ENCODE measurements at regions not wholly inside any gene's neighbourhood (a gene's known extent, or its start where the extent isn't known, plus 50 kb on each side); places are given as distances from the start of the nearest gene placed in this dataset.
"Not testable (repeated sequence)": the region's sequence is repeated elsewhere in the genome, so short reads cannot be mapped to it uniquely, and the experiment has no call there.

DNA sequence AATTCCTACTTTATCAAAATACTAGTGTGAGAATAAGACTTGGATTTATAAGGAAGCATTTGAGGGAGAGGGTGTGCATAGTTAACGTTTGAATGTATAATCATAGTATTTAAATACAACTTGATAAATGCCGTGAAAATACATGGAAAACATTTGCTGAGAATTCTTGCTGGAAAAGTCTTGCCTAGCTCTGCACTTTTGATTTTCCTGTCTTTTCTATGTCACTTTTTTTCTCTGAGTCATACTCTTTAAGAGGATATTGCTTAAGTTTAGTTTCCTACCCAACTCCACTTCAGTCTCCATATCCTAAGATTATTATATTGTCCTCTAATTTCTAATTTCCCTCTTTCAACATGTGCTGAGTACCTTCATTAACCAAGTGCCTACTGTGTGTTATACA is 616.6 kb upstream of the SEMA6A start:
- ATAC-seq (no peak), DNase-seq (ENCODE audit: missing footprints) (no peak)
- intact Hi-C loops (cut with DNase I), result no loop called here

DNA sequence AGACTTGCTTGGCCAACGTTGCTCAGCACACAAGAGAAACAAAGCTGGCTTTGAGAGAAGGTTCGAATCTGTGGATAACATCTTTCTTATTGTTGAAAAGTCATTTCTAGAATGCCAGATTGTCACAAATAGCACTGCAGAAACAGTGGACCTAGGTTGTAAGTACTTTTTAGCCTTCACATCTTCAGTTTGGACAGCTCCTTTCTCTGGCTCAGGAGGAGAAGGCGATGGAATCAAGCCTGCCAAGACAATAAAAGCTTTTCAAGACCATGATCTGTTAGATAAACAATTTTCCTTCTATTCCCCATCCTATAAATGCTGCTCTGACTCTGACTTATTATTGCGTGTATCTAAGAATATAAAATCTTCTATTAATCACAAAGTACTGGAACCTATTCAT is 615.2 kb upstream of the SEMA6A start:
- DNase-seq (ENCODE audit: missing footprints) (no peak), ATAC-seq (no peak)
- intact Hi-C loops (cut with DNase I), result no loop called here

GRCh38 chr5:117188211-117188610 is 613.6 kb upstream of the SEMA6A start:
- ATAC-seq, result no peak

GRCh38 chr5:117186751-117187150 is 612.1 kb upstream of the SEMA6A start:
- DNase-seq (ENCODE audit: missing footprints) (no peak), ATAC-seq (no peak)
- intact Hi-C loops (cut with DNase I), result no loop called here

More at GRCh38 chr5:117188211-117188610, 613.6 kb upstream of the SEMA6A start:
- intact Hi-C loops (cut with DNase I), result no loop called here
- DNase-seq (ENCODE audit: missing footprints), result no peak

- intact Hi-C loops (cut with DNase I), result no loop called here
- DNase-seq (ENCODE audit: missing footprints), result no peak
- no peak for ATAC-seq
Measured at GRCh38 chr5:117183326-117183725, 608.7 kb upstream of the SEMA6A start.

DNA sequence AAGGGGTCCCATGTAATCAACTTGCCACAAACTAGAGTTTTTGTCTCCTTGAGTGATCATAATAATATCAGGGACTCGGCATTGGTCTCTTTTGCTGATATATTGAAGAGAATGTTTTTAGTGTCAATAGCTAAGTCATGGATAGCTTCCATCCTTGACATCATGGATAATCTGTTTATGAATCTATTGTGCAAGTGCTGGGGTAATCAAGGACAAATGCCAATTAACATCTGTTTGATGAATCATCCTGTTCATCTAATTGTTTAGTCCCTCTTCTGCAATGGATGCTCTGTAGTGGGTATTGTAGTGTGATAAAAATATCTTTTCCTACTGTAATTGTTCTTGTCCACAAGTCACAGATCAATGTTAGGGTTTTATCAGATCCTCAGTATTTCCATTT is 607.5 kb upstream of the SEMA6A start:
- intact Hi-C loops (cut with DNase I), result no loop called here
- ATAC-seq (no peak), DNase-seq (ENCODE audit: missing footprints) (no peak)

GRCh38 chr5:117177302-117177701 is 602.7 kb upstream of the SEMA6A start:
- intact Hi-C loops (cut with DNase I), result no loop called here
- ATAC-seq (no peak), DNase-seq (ENCODE audit: missing footprints) (no peak)

DNA sequence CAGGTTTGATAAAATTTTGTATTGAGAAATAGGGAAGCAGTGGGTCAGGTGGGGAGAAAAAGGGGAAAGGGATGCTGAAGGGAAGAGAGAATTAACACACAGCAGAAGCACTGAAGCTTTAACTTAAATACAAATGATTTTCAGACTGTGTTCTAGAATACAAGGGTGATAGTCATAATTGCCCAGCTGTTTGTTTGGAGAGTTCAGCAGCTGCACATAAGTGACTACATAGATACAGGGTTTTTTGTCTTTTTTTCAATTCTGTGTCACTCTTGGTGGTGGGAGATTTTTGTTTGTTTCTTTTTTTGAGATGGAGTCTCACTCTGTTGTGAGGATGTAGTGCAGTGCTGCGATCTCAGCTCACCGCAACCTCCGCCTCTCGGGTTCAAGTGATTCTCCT is 590.4 kb upstream of the SEMA6A start:
- intact Hi-C loops (cut with DNase I), result no loop called here
- DNase-seq (ENCODE audit: missing footprints) (no peak), ATAC-seq (no peak)

DNA sequence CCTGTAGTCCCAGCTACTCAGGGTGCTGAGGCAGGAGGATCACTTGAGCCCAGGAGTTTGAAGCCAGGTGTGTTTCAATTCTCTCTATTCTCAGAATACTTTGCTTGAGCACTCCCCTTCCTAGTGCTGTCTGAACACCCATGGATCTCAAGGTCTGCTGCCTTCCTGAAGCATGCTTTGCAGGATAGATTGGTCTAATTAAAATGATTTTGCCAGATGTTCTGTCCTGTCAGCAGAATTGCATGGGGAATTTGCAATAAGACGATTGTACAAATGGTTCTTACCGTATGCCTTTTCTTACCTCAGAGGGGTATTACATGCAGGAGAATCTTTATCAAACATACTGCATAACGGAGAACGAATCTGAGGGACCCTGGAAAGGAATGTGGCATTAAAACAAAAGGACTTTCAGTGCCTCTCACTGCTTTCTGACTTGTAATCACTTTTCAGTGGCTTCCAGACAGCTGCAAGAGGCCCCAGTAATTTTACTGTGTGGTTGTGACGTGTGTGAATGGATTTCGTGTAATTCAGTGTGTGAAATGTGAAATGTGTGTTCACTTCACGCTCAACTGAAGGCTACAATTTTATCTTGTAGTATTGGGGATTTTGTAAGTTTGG is 587.2 kb upstream of the SEMA6A start:
- DNase-seq (ENCODE audit: missing footprints), result no peak
- ATAC-seq, result no peak
- intact Hi-C loops (cut with DNase I), result no loop called here

GRCh38 chr5:117160391-117160790 is 585.8 kb upstream of the SEMA6A start:
- intact Hi-C loops (cut with DNase I), result no loop called here
- no peak for ATAC-seq

GRCh38 chr5:117149312-117149711 is 574.7 kb upstream of the SEMA6A start:
- ATAC-seq, result no peak
- intact Hi-C loops (cut with DNase I), result no loop called here
- no peak for DNase-seq (ENCODE audit: missing footprints)

More at GRCh38 chr5:117160391-117160790, 585.8 kb upstream of the SEMA6A start:
- no peak for DNase-seq (ENCODE audit: missing footprints)

DNA sequence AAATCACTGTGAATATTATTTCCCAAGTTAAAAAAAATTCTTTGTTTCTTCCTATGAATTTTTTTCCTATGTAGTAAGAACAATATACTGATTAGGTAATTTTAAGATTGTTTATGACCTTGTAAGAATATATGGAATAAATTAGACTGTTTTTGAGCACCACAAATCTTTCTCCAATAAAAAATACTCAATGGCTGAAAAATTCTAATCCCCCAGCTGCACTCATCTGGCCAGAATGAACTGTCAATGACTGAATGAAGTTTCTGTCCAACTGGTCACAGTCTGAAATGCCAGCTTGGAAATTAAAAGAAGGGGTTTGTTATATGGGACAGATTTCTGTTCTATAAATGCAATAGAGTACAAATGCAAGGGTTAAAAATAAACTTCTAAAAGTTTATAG is 569.5 kb upstream of the SEMA6A start:
- no peak for ATAC-seq
- intact Hi-C loops (cut with DNase I), result no loop called here
- no peak for DNase-seq (ENCODE audit: missing footprints)

GRCh38 chr5:117143406-117143805 is 568.8 kb upstream of the SEMA6A start:
- no peak for ATAC-seq
- intact Hi-C loops (cut with DNase I), result no loop called here
- no peak for DNase-seq (ENCODE audit: missing footprints)

GRCh38 chr5:117138523-117138922 is 563.9 kb upstream of the SEMA6A start:
- intact Hi-C loops (cut with DNase I), result no loop called here
- ATAC-seq (no peak), DNase-seq (ENCODE audit: missing footprints) (no peak)

DNA sequence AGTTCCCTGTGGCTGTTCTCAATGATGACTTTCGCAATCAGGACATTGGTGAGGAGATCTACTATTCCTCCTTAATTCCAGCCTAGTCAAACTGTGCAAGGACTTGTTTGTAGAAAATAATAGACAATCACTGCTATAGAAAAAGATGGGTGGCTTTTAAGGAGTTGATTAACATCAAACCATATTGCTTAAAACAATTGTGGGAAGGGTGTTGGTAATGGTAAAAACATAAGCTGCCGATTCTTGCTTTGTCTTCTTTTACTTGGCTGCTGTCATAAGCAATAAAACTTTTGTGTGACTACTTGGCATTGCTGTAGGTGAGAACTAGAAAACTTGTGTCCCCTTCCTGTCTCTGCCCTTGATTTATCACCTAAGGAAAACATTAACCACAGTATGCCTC is 561.2 kb upstream of the SEMA6A start:
- intact Hi-C loops (cut with DNase I), result no loop called here
- no peak for ATAC-seq
- no peak for DNase-seq (ENCODE audit: missing footprints)

- intact Hi-C loops (cut with DNase I), result loop anchor here (5.0 kb wide), 1 partner anchor 556 kb away; no protein-coding TSS in a partner anchor
- ATAC-seq, result no peak
Measured at GRCh38 chr5:117133198-117133597, 558.6 kb upstream of the SEMA6A start.

DNA sequence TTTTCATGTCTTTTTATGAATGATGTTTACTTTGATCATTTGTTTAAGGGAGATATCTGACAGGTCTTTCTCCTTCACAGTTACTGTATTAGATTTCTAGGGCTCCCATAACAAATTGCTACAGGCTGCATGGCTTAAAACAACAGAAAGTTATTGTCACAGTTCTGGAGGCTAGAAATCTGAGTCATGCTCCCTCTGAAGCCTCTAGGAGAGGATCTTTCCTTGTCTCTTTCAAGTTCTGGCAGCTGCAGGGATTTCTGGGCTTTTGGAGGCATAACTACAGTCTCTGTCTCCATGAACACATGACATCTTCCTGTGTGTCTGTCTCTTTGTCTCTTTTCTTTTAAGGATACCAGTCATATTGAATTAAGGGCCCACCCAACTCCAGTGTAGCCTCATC is 557.3 kb upstream of the SEMA6A start:
- ATAC-seq, result no peak
- intact Hi-C loops (cut with DNase I), result loop anchor here (5.0 kb wide), 1 partner anchor 555 kb away; no protein-coding TSS in a partner anchor
- DNase-seq (ENCODE audit: missing footprints), result no peak

More at GRCh38 chr5:117133198-117133597, 558.6 kb upstream of the SEMA6A start:
- no peak for DNase-seq (ENCODE audit: missing footprints)

DNA sequence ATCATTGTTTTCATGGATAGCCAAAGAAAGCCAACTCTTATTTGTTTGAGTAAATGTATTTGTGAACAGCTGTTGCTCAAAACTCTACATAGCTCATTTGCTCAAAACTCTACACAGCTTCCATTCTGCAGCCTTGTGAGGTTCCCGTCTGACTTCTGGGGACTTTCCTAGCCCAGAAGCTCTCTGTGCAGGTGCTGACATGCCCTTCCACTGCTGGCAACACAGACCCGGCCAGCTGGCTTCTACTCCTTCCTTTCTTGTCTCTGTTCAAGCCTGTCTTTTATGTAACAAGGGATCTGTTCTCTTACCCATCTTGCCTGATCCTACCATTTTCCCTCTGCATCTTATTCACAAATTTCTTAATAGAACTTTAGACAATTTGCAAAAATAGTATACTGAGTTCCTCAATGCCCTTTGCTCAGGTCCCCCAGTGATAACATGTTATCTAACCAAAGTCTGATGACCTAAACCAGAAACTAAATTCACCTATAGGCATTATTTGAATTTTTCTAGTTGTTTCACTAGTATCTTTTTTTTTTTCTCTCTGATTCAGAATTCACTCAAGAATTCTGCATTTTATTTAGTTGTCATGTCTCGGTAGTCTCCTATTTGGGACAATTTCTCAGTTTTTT is 556.5 kb upstream of the SEMA6A start:
- no peak for ATAC-seq
- intact Hi-C loops (cut with DNase I), result loop anchor here (5.0 kb wide), 1 partner anchor 554 kb away; no protein-coding TSS in a partner anchor
- DNase-seq (ENCODE audit: missing footprints), result no peak

DNA sequence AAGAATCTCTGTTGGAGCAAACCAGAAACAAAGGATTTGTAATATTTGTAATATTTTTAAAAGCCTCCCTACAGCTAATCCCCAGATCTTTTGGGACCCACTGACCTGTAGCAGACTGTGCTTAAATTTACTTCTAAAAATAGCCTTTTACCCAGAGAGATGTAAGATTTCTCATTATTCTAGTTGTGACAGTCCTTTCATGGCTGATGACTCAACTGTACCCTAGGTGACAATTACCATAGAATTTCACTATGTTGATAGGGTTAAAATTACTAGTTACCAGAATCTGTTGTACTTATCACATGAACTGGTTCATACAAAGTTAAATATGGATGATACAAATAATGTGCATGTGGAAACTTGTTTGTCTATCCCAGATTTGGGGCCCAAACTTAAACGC is 543.9 kb upstream of the SEMA6A start:
- ATAC-seq, result no peak

DNA sequence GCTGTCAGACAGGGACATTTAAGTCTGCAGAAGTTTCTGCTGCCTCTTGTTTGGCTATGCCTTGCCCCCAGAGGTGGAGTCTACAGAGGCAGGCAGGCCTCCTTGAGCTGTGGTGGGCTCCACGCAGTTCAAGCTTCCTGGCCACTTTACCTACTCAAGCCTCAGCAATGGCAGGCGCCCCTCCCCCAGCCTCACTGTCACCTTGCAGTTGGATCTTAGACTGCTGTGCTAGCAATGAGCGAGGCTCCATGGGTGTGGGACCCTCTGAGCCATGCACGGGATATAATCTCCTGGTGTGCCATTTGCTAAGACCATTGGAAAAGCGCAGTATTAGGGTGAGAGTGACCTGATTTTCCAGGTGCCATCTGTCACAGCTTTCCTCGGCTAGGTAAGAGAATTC is 542.7 kb upstream of the SEMA6A start:
- DNase-seq (ENCODE audit: missing footprints); intact Hi-C loops (cut with DNase I); ATAC-seq: not testable (repeated sequence)

More for the DNA sequence above, 543.9 kb upstream of the SEMA6A start:
- DNase-seq (ENCODE audit: missing footprints), result no peak
- intact Hi-C loops (cut with DNase I), result no loop called here

DNA sequence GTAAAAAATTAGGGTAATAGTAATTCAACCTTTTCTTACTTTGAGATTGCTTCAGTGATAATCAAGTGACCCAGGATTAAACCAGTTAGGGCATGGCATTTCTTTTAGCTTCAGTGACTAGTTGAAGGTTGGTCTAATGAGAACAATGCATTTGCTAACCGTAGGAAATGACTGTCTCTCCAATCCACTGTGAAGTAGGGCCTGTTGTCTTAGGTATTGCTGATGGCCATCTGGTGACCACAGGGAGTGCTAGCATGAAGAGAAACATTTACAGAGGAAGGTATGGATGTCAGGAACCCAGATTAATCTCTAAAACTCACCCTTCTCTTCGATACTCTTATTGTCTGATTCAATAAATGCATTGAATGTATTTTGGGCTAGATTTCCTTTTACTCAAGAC is 535.9 kb upstream of the SEMA6A start:
- DNase-seq (ENCODE audit: missing footprints) (no peak), ATAC-seq (no peak)
- intact Hi-C loops (cut with DNase I), result no loop called here
